ENCODE measurements at regions not wholly inside any gene's neighbourhood (a gene's known extent, or its start where the extent isn't known, plus 50 kb on each side); places are given as distances from the start of the nearest gene placed in this dataset.

DNA sequence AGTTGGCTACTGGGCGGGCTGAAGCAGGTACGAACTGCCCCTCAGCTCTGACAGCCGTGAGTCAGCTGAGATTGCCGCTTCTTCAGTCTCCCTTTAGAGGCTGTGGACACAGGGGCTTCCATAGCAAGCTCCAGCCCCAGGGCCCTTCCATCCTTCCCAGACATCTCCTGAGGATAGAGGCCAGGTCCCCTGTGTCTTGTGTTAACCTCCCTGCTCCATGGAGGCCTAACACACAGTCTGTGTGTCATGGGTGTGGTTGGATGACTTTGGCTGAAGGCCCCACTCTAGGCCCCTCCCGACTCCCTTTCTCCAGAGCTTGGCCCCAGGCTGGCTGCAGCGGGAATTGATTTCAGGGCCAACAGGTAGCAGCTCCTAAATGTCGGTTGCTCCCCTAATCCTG is 116.1 kb upstream of the TLE3 start:
- no peaks in the 10 kb centered on the region for H3K36me3 Mint-ChIP-seq
- no peaks in the 10 kb centered on the region for H3K9me3 Mint-ChIP-seq
- H3K27me3 Mint-ChIP-seq (ENCODE audit: low read depth), result peaks cover 4% of the 10 kb centered on the region
- peaks cover 27% of the 10 kb centered on the region for H3K4me1 Mint-ChIP-seq
- DNase-seq (ENCODE audit: low spot score in 2 of 2, unreplicated experiment in 2 of 2), result no peak
- H3K27ac Mint-ChIP-seq, result no peak overlapping the region
- TF ChIP-seq CTCF (IDR thresholded peaks at IDR 0.05; ENCODE audit: unreplicated experiment), result no peak
- no peak overlapping the region for H3K4me3 Mint-ChIP-seq

- Mint-ChIP-seq H3K4me3 (no peak overlapping the region), H3K27me3 (ENCODE audit: low read depth) (peaks cover 2% of the 10 kb centered on the region), H3K27ac (no peak overlapping the region), H3K9me3 (no peaks in the 10 kb centered on the region), H3K36me3 (no peaks in the 10 kb centered on the region), H3K4me1 (peaks cover 27% of the 10 kb centered on the region)
- DNase-seq (ENCODE audit: low spot score in 2 of 2, unreplicated experiment in 2 of 2), result no peak
- no peak for TF ChIP-seq CTCF (IDR thresholded peaks at IDR 0.05; ENCODE audit: unreplicated experiment)
Measured at GRCh38 chr15:70212963-70213315, 115.2 kb upstream of the TLE3 start.

DNA sequence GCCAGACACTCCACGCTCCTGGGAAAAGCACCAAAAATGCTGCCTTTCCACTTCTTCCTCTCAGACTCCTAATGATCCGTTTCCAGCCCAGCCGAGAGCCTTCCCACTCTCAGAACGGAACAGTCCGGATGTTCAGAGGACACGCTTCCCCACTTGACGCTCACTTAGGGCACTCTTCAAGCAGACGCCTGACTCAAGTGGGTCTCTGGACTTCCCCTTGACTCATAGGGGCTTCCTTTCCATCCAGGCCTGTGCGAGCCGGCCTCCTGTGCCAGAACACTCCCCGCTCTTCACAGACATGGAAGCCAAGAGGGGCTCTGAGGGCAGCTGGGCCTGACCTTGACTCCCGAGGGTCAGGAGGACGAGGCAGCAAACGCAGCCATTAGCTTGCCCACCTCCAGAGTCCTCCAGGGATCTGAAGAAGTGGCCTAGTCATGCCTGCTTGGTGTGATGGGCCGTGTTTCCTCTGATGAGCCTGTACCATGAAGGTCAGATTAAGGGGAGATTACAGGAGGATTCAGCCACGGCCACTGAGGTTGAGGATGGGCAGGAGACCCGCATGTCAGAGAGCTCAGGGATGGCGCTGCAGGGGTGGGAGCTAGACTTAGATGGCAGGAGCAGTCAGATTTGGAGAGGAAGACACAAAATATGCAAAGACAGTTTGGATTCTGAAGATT is 114.7 kb upstream of the TLE3 start:
- H3K4me3 Mint-ChIP-seq, result no peak overlapping the region
- H3K4me1 Mint-ChIP-seq, result peaks cover 27% of the 10 kb centered on the region
- no peaks in the 10 kb centered on the region for H3K36me3 Mint-ChIP-seq
- no peak for TF ChIP-seq CTCF (IDR thresholded peaks at IDR 0.05; ENCODE audit: unreplicated experiment)
- DNase-seq (ENCODE audit: low spot score in 2 of 2, unreplicated experiment in 2 of 2), result no peak
- H3K27ac Mint-ChIP-seq, result no peak overlapping the region
- peaks cover 2% of the 10 kb centered on the region for H3K27me3 Mint-ChIP-seq (ENCODE audit: low read depth)
- H3K9me3 Mint-ChIP-seq, result no peaks in the 10 kb centered on the region

DNA sequence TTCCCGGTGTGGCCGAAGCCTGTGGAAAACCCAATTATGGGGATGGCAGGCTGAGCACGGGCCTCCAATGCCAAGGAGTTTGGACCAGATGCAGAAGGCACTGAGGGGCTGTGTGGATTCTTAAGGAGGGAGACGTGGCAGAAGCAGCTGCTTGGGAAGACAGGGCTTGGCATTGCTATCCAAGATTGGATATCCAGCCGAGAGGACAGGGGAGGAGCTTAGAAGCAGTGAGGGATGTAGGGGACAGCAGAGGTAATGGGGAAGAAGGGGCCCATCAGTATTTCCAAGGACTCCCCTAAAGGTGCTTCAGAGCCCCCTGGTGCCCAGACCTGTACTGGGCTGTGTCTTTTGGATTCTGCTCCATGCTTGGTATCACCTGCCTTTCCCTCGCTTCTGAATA is 112.8 kb upstream of the TLE3 start:
- peaks cover 2% of the 10 kb centered on the region for H3K27me3 Mint-ChIP-seq (ENCODE audit: low read depth)
- H3K36me3 Mint-ChIP-seq, result no peaks in the 10 kb centered on the region
- no peaks in the 10 kb centered on the region for H3K9me3 Mint-ChIP-seq
- no peak overlapping the region for H3K4me3 Mint-ChIP-seq
- peaks cover 29% of the 10 kb centered on the region for H3K4me1 Mint-ChIP-seq
- H3K27ac Mint-ChIP-seq, result no peak overlapping the region
- no peak for DNase-seq (ENCODE audit: low spot score in 2 of 2, unreplicated experiment in 2 of 2)
- TF ChIP-seq CTCF (IDR thresholded peaks at IDR 0.05; ENCODE audit: unreplicated experiment), result no peak

- DNase-seq (ENCODE audit: low spot score in 2 of 2, unreplicated experiment in 2 of 2), result no peak
- H3K27me3 Mint-ChIP-seq (ENCODE audit: low read depth), result peaks cover 2% of the 10 kb centered on the region
- no peaks in the 10 kb centered on the region for H3K36me3 Mint-ChIP-seq
- peaks cover 29% of the 10 kb centered on the region for H3K4me1 Mint-ChIP-seq
- no peak overlapping the region for H3K4me3 Mint-ChIP-seq
- H3K9me3 Mint-ChIP-seq, result no peaks in the 10 kb centered on the region
- no peak for TF ChIP-seq CTCF (IDR thresholded peaks at IDR 0.05; ENCODE audit: unreplicated experiment)
- no peak overlapping the region for H3K27ac Mint-ChIP-seq
Measured at GRCh38 chr15:70210076-70210475, 112.4 kb upstream of the TLE3 start.

- TF ChIP-seq CTCF (IDR thresholded peaks at IDR 0.05; ENCODE audit: unreplicated experiment), result no peak
- Mint-ChIP-seq H3K36me3 (no peaks in the 10 kb centered on the region), H3K9me3 (no peaks in the 10 kb centered on the region), H3K4me3 (no peak overlapping the region), H3K27me3 (ENCODE audit: low read depth) (peaks cover 2% of the 10 kb centered on the region), H3K4me1 (peaks cover 33% of the 10 kb centered on the region), H3K27ac (no peak overlapping the region)
- no peak for DNase-seq (ENCODE audit: low spot score in 2 of 2, unreplicated experiment in 2 of 2)
Measured at GRCh38 chr15:70209499-70209898, 111.8 kb upstream of the TLE3 start.
